H9 (cell line): ENCODE measurements at regions not wholly inside any gene's neighbourhood (a gene's known extent, or its start where the extent isn't known, plus 50 kb on each side); places are given as distances from the start of the nearest gene placed in this dataset.

ENCODE experiments used
- DNase-seq: peaks from one replicate; pipeline ENCODE4 v3.0.0-alpha.2; 2017
- H2AFZ ChIP-seq: one replicate; pipeline ENCODE4 v1.6.1; 2013; ENCODE audit warnings: mild to moderate bottlenecking, low read length, control low read depth, moderate library complexity
- H2AK5ac ChIP-seq: 2 replicates; pipeline ENCODE4 v1.6.1; 2013; ENCODE audit warnings: low read length, control low read depth, mixed read lengths; ENCODE audit not compliant: insufficient read length
- H2BK120ac ChIP-seq: one replicate; pipeline ENCODE4 v1.6.1; 2013; ENCODE audit warnings: low read depth, mild to moderate bottlenecking, low read length, control low read depth, inconsistent platforms; ENCODE audit not compliant: poor library complexity, severe bottlenecking
- H2BK12ac ChIP-seq: 2 replicates; pipeline ENCODE4 v1.6.1; 2013; ENCODE audit warnings: low read length, control low read depth, mixed read lengths, low read depth; ENCODE audit not compliant: insufficient read length
- H2BK15ac ChIP-seq: 2 replicates; pipeline ENCODE4 v1.6.1; 2013; ENCODE audit warnings: low read depth, low read length, control low read depth
- H2BK20ac ChIP-seq: one replicate; pipeline ENCODE4 v1.6.1; 2013; ENCODE audit warnings: low read depth, mild to moderate bottlenecking, low read length, control low read depth, inconsistent platforms; ENCODE audit not compliant: poor library complexity, severe bottlenecking
- H2BK5ac ChIP-seq: 2 replicates; pipeline ENCODE4 v1.6.1; 2013; ENCODE audit warnings: low read length, control low read depth, mixed read lengths; ENCODE audit not compliant: insufficient read length
- H3K14ac ChIP-seq: 2 replicates; pipeline ENCODE4 v1.6.1; 2013; ENCODE audit warnings: low read length, control low read depth; ENCODE audit not compliant: insufficient read depth
- H3K18ac ChIP-seq: 2 replicates; pipeline ENCODE4 v1.6.1; 2013; ENCODE audit warnings: low read depth, mild to moderate bottlenecking, mixed read lengths, low read length, control low read depth; ENCODE audit not compliant: insufficient read length
- H3K23ac ChIP-seq: 2 replicates; pipeline ENCODE4 v1.6.1; 2013; ENCODE audit warnings: low read length, control low read depth, mixed read lengths, low read depth; ENCODE audit not compliant: insufficient read length
- H3K23me2 ChIP-seq: 2 replicates; pipeline ENCODE4 v1.6.1; 2013; ENCODE audit warnings: low read depth, mild to moderate bottlenecking, mixed read lengths, low read length, control low read depth; ENCODE audit not compliant: insufficient read length, poor library complexity, severe bottlenecking
- H3K27ac ChIP-seq: 2 replicates; pipeline ENCODE4 v1.5.1; 2013; ENCODE audit warnings: low read length, control low read depth, mixed read lengths, low read depth; ENCODE audit not compliant: insufficient read length
- H3K27me3 ChIP-seq: 2 replicates; pipeline ENCODE4 v1.6.1; 2013; ENCODE audit warnings: low read length, control low read depth, inconsistent platforms; ENCODE audit not compliant: insufficient read depth
- H3K4ac ChIP-seq: 2 replicates; pipeline ENCODE4 v1.6.1; 2013; ENCODE audit warnings: low read depth, mild to moderate bottlenecking, control low read depth, inconsistent platforms, low read length, moderate library complexity
- H3K4me1 ChIP-seq: 2 replicates; pipeline ENCODE4 v1.6.1; 2013; ENCODE audit warnings: low read length, control low read depth, inconsistent platforms; ENCODE audit not compliant: insufficient read depth
- H3K4me2 ChIP-seq: 2 replicates; pipeline ENCODE4 v1.6.1; 2013; ENCODE audit warnings: low read length, control low read depth, mixed read lengths; ENCODE audit not compliant: insufficient read length, insufficient read depth
- H3K56ac ChIP-seq: 2 replicates; pipeline ENCODE4 v1.6.1; 2013; ENCODE audit warnings: low read depth, mild to moderate bottlenecking, mixed read lengths, low read length, control low read depth; ENCODE audit not compliant: insufficient read length
- H3K79me1 ChIP-seq: 2 replicates; pipeline ENCODE4 v1.6.1; 2013; ENCODE audit warnings: low read depth, mild to moderate bottlenecking, moderate library complexity, low read length, control low read depth, inconsistent platforms; ENCODE audit not compliant: insufficient read depth, poor library complexity, severe bottlenecking
- H3K79me2 ChIP-seq: 2 replicates; pipeline ENCODE4 v1.6.1; 2013; ENCODE audit warnings: low read length, control low read depth, inconsistent platforms; ENCODE audit not compliant: insufficient read depth
- H3K9ac ChIP-seq: 2 replicates; pipeline ENCODE4 v1.6.1; 2013; ENCODE audit warnings: low read length, control low read depth, mixed read lengths; ENCODE audit not compliant: insufficient read length; ENCODE audit errors: extremely low read depth
- H3K9me3 ChIP-seq: one replicate; pipeline ENCODE4 v1.6.1; 2013; ENCODE audit warnings: low read depth, low read length, inconsistent platforms; ENCODE audit not compliant: control insufficient read depth
- H3T11ph ChIP-seq: one replicate; pipeline ENCODE4 v1.6.1; 2013; ENCODE audit warnings: mild to moderate bottlenecking, low read length, control low read depth, inconsistent platforms
- H4K20me1 ChIP-seq: one replicate; pipeline ENCODE4 v1.6.1; 2013; ENCODE audit not compliant: control insufficient read depth, insufficient read length, insufficient read depth
- H4K5ac ChIP-seq: 2 replicates; pipeline ENCODE4 v1.6.1; 2013; ENCODE audit warnings: low read depth, mild to moderate bottlenecking, mixed read lengths, low read length, control low read depth; ENCODE audit not compliant: insufficient read length
- H4K8ac ChIP-seq: replicated peaks from 2 replicates; pipeline ENCODE4 v1.6.1; 2013; ENCODE audit warnings: low read length, control low read depth, mixed read lengths, low read depth; ENCODE audit not compliant: insufficient read length
- H4K91ac ChIP-seq: 2 replicates; pipeline ENCODE4 v1.6.1; 2013; ENCODE audit warnings: low read depth, mild to moderate bottlenecking, moderate library complexity, mixed read lengths, low read length, control low read depth; ENCODE audit not compliant: insufficient read length
- H3K27ac Mint-ChIP-seq, 3 experiments: 2 replicates in 2 of 3; 3 replicates in 1 of 3; pipeline ENCODE4 v1.8.0; 2020 to 2021; ENCODE audit warnings: mixed read lengths in 3 of 3, mild to moderate bottlenecking in 1 of 3, moderate library complexity in 1 of 3
- H3K27me3 Mint-ChIP-seq: 2 replicates; pipeline ENCODE4 v1.8.0; 2021; ENCODE audit warnings: low read depth, mild to moderate bottlenecking, moderate library complexity, mixed read lengths
- H3K36me3 Mint-ChIP-seq, 3 experiments: 2 replicates in 2 of 3; 3 replicates in 1 of 3; pipeline ENCODE4 v1.8.0; 2020 to 2021; ENCODE audit warnings: low read depth in 3 of 3, mixed read lengths in 3 of 3; ENCODE audit not compliant: insufficient read depth in 1 of 3
- H3K4me1 Mint-ChIP-seq, 2 experiments: 2 replicates each; pipeline ENCODE4 v1.8.0; 2020; ENCODE audit warnings: mixed read lengths in 2 of 2
- H3K4me3 Mint-ChIP-seq, 2 experiments: 2 replicates in 1 of 2; 3 replicates in 1 of 2; pipeline ENCODE4 v1.8.0; 2020 to 2021; ENCODE audit warnings: mild to moderate bottlenecking in 2 of 2, mixed read lengths in 2 of 2, moderate library complexity in 1 of 2
- H3K9me3 Mint-ChIP-seq, 2 experiments: 2 replicates in 1 of 2; 3 replicates in 1 of 2; pipeline ENCODE4 v1.8.0; 2020; ENCODE audit warnings: mild to moderate bottlenecking in 2 of 2, mixed read lengths in 2 of 2, moderate library complexity in 1 of 2
- CTCF ChIP-seq: fragments of 200-600 bp; sonication (generic); conservative IDR thresholded peaks from 3 replicates; pipeline ENCODE4 v1.8.0; 2021; ENCODE audit warnings: antibody characterized with exemption, mild to moderate bottlenecking

- H3K9me3 ChIP-seq = no peaks in the 10 kb centered on the region
- H4K5ac ChIP-seq = no peak overlapping the region
- no peak overlapping the region for H3K4me2 ChIP-seq
- no peak overlapping the region for H3K27ac ChIP-seq
- no peak overlapping the region for H4K8ac ChIP-seq
- Mint-ChIP-seq H3K27ac (no peak overlapping the region), H3K4me1 (peaks cover 7 to 10% of the 10 kb centered on the region in 2 experiments), H3K27me3 (no peaks in the 10 kb centered on the region; the same call in 1 of the 2 replicates), H3K36me3 (no peaks in the 10 kb centered on the region), H3K9me3 (no peaks in the 10 kb centered on the region), H3K4me3 (no peak overlapping the region)
- H4K91ac ChIP-seq = no peak overlapping the region
- no peak overlapping the region for H3K56ac ChIP-seq
- H3K23ac ChIP-seq = no peak overlapping the region
- H3K4ac ChIP-seq = no peak overlapping the region
- H3K4me1 ChIP-seq = no peaks in the 10 kb centered on the region
- TF ChIP-seq CTCF = no peak
- no peak overlapping the region for H2AFZ ChIP-seq
- H2BK15ac ChIP-seq = no peak overlapping the region
- no peak overlapping the region for H2AK5ac ChIP-seq
- H2BK20ac ChIP-seq = no peak overlapping the region
- H3T11ph ChIP-seq = no peak overlapping the region
- H3K23me2 ChIP-seq = no peaks in the 10 kb centered on the region
- DNase-seq = no peak
- H2BK120ac ChIP-seq = no peak overlapping the region
- no peaks in the 10 kb centered on the region for H3K79me2 ChIP-seq
- H2BK5ac ChIP-seq = no peak overlapping the region
- no peak overlapping the region for H3K9ac ChIP-seq
- H3K14ac ChIP-seq = no peak overlapping the region
- no peaks in the 10 kb centered on the region; the same call in 1 of the 2 replicates for H3K27me3 ChIP-seq
- no peak overlapping the region for H2BK12ac ChIP-seq
- H3K18ac ChIP-seq = no peak overlapping the region
- H3K79me1 ChIP-seq = no peaks in the 10 kb centered on the region
- H4K20me1 ChIP-seq = no peaks in the 10 kb centered on the region
Observed at GRCh38 chr12:13812168-13812567, 169.2 kb downstream of the GRIN2B start.
